GM06990 (cell line): ENCODE measurements at regions not wholly inside any gene's neighbourhood (a gene's known extent, or its start where the extent isn't known, plus 50 kb on each side); places are given as distances from the start of the nearest gene placed in this dataset.

Experiments used
- DNase-seq: peaks from one replicate; pipeline ENCODE4 v3.0.0-alpha.2; 2011; ENCODE audit not compliant: insufficient read length; ENCODE audit errors: extremely low read depth
- H3K27me3 ChIP-seq: replicated peaks from 2 replicates; pipeline ENCODE4 v1.6.0; 2011; ENCODE audit warnings: low read length; ENCODE audit not compliant: control insufficient read depth, insufficient read depth
- H3K36me3 ChIP-seq: 2 replicates; pipeline ENCODE4 v1.5.1; 2011; ENCODE audit warnings: low read length; ENCODE audit not compliant: control insufficient read depth, insufficient read depth
- H3K4me3 ChIP-seq: replicated peaks from 2 replicates; pipeline ENCODE4 v1.5.1; 2011; ENCODE audit warnings: low read depth, mild to moderate bottlenecking, control low read depth, low read length
- TF ChIP-seq, protein P1 (sequence below): IDR thresholded peaks from 2 replicates; pipeline ENCODE4 v1.5.1; 2011; ENCODE audit warnings: low read length, control low read depth, mild to moderate bottlenecking, inconsistent platforms; ENCODE audit not compliant: insufficient read depth, poor library complexity, severe bottlenecking

DNA sequence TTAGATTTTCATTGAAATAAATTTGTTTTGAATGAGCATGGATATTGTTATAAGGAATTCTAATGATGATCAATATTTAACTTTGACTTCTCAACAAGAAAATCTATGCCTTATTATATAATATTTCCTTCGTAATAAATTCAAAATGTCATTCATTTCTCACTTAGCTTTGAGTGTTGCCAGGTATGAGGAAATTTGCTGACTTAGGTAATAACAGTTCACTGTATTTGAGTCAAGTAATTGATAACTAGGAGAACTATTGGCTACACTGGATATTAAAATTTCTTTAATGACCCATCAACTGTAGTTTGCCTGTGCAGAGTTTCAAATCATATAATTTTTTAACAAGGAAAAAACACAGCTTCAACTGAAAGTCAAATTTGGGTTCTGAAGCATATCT lies 746.6 kb downstream of the SLITRK5 start:
- DNase-seq, result no peak
- no peaks in the 10 kb centered on the region for H3K36me3 ChIP-seq
- H3K27me3 ChIP-seq, result no peaks in the 10 kb centered on the region
- TF ChIP-seq, protein P1, sequence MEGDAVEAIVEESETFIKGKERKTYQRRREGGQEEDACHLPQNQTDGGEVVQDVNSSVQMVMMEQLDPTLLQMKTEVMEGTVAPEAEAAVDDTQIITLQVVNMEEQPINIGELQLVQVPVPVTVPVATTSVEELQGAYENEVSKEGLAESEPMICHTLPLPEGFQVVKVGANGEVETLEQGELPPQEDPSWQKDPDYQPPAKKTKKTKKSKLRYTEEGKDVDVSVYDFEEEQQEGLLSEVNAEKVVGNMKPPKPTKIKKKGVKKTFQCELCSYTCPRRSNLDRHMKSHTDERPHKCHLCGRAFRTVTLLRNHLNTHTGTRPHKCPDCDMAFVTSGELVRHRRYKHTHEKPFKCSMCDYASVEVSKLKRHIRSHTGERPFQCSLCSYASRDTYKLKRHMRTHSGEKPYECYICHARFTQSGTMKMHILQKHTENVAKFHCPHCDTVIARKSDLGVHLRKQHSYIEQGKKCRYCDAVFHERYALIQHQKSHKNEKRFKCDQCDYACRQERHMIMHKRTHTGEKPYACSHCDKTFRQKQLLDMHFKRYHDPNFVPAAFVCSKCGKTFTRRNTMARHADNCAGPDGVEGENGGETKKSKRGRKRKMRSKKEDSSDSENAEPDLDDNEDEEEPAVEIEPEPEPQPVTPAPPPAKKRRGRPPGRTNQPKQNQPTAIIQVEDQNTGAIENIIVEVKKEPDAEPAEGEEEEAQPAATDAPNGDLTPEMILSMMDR, result no peak
- H3K4me3 ChIP-seq, result no peak overlapping the region

DNA sequence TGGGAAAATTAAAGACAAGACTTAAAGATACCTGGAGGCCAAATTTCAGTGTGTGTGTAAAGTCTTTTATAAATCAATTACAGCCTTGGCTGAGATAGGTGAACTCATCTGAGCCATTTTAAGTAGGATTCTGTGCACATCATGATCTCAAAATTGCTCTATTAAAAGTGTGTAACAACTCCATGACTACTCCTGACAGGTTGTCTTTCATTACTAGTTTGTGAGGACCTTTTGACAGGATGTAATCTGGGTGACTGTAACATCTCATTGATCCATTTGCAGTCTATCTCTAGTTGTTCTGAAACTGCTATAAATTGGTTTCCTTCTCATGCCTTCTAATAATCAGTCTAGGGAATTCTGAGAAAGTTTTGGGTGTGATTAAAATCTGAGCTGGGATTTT lies 753.3 kb downstream of the SLITRK5 start:
- Histone ChIP-seq H3K27me3 (no peaks in the 10 kb centered on the region), H3K36me3 (no peaks in the 10 kb centered on the region), H3K4me3 (no peak overlapping the region)
- DNase-seq, result no peak
- TF ChIP-seq, protein P1, result no peak

DNA sequence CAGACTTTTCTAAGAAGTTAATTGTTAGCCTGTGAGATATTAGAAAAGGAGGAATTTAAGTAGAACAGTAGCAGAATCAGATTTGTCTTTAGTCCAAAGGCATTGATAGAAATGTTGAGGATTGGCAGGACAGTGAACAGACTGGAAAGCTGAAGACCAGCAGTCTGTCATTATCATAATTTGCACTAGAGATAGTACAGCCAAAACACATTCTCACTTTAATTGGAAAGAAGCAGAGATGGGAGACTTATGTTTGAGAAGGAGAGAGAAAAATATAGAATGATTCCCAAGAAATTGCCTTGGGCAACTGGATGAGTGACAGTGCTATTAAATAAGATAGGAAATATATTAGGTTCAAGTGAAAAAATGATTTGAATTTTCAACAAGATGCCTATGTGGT lies 755.5 kb downstream of the SLITRK5 start:
- TF ChIP-seq, protein P1, result no peak
- Histone ChIP-seq H3K36me3 (no peaks in the 10 kb centered on the region), H3K4me3 (no peak overlapping the region), H3K27me3 (no peaks in the 10 kb centered on the region)
- DNase-seq, result no peak

DNA sequence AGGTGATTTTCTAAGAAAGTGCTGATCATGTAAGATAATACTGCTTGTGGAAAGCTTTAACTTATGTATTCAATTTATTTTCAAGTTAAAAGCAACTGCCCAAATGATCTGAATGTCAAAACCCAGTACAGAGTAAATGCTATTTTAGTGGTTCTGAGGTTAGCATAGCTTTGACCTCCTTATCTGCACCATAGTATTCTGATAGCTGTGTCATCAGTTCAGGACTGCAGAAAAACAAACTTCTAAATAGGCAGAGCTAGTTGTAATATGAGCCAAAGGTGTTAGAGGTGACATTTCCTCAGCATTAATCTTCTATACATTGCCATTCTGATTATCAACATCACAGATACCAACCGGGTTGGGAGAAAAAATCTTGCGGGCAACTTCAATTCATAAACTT lies 758.7 kb downstream of the SLITRK5 start:
- H3K36me3 ChIP-seq, result no peaks in the 10 kb centered on the region
- TF ChIP-seq, protein P1, result no peak
- DNase-seq, result no peak
- H3K4me3 ChIP-seq, result no peak overlapping the region
- H3K27me3 ChIP-seq, result no peaks in the 10 kb centered on the region

DNA sequence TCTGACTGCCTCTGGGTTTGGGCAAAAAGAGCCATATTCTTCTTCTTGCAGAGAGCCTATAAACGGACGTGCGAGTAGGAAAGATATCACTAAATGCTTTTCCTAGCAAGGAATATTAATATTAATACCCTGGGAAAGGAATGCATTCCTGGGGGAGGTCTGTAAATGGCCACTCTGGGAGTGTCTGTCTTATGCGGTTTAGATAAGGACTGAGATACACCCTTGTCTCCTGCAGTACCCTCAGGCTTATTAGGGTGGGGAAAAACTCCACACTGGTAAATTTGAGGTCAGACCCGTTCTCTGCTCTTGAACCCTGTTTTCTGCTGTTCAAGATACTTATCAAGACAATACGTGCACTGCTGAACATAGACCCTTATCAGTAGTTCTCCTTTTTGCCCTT lies 763.8 kb downstream of the SLITRK5 start:
- Histone ChIP-seq H3K4me3 (no peak overlapping the region), H3K27me3 (no peaks in the 10 kb centered on the region), H3K36me3 (no peaks in the 10 kb centered on the region)
- TF ChIP-seq, protein P1, result no peak
- DNase-seq, result no peak

DNA sequence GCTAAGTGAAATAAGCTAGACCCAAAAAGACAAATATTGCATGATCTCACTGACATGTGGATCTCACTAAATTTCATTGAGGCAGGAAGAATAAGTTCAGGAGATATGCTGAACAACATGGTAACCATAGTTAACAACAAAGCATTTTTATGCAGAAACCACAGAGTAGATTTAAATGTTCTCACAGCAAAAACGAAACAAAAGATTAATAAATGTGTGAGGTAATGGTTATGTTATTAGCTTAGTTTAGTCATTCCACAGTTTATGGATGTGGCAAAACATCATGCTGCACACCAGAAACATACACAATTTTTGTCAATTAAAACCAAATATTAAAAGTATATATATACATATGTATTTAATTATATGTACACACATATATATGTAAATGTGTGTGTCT lies 765.8 kb downstream of the SLITRK5 start:
- DNase-seq, result no peak
- Histone ChIP-seq H3K4me3 (no peak overlapping the region), H3K36me3 (no peaks in the 10 kb centered on the region), H3K27me3 (no peaks in the 10 kb centered on the region)
- TF ChIP-seq, protein P1, result no peak
